ENCODE measurements at regions not wholly inside any gene's neighbourhood (a gene's known extent, or its start where the extent isn't known, plus 50 kb on each side); places are given as distances from the start of the nearest gene placed in this dataset.

GRCh38 chr5:133825631-133826289 lies 142.7 kb downstream of the C5orf15 start:
- peak in 1 of 2 donors; percentile 73 for DNase-seq (ENCODE audit: low read depth in 1 of 2, low spot score in 1 of 2)
- H3K36me3 ChIP-seq, result no peaks in the 10 kb centered on the region
- H3K27ac ChIP-seq, result peak overlapping the region; percentile 18
- TF ChIP-seq CTCF (IDR thresholded peaks at IDR 0.05; ENCODE audit: low read depth, low read length), result no peak
- H3K4me1 ChIP-seq (ENCODE audit: low read depth), result peaks cover 28% of the 10 kb centered on the region
- no peak overlapping the region for H3K4me3 ChIP-seq
- no peaks in the 10 kb centered on the region for H3K9me3 ChIP-seq (ENCODE audit: low read depth)
- H3K27me3 ChIP-seq, result no peaks in the 10 kb centered on the region

- no peak for DNase-seq (ENCODE audit: low read depth in 1 of 2, low spot score in 1 of 2)
- H3K27ac ChIP-seq, result no peak overlapping the region
- H3K4me3 ChIP-seq, result no peak overlapping the region
- no peak for TF ChIP-seq CTCF (IDR thresholded peaks at IDR 0.05; ENCODE audit: low read depth, low read length)
- H3K9me3 ChIP-seq (ENCODE audit: low read depth), result no peaks in the 10 kb centered on the region
- no peaks in the 10 kb centered on the region for H3K27me3 ChIP-seq
- peaks cover 38% of the 10 kb centered on the region for H3K4me1 ChIP-seq (ENCODE audit: low read depth)
- no peaks in the 10 kb centered on the region for H3K36me3 ChIP-seq
Measured at GRCh38 chr5:133824661-133825254, 143.7 kb downstream of the C5orf15 start.

- Histone ChIP-seq H3K27me3 (no peaks in the 10 kb centered on the region), H3K4me3 (no peak overlapping the region), H3K9me3 (ENCODE audit: low read depth) (no peaks in the 10 kb centered on the region), H3K36me3 (no peaks in the 10 kb centered on the region), H3K4me1 (ENCODE audit: low read depth) (peaks cover 48% of the 10 kb centered on the region), H3K27ac (no peak overlapping the region)
- TF ChIP-seq CTCF (IDR thresholded peaks at IDR 0.05; ENCODE audit: low read depth, low read length), result no peak
- no peak for DNase-seq (ENCODE audit: low read depth in 1 of 2, low spot score in 1 of 2)
Measured at GRCh38 chr5:133821889-133822288, 146.5 kb downstream of the C5orf15 start.

GRCh38 chr5:133821311-133821741 lies 147.1 kb downstream of the C5orf15 start:
- no peak for TF ChIP-seq CTCF (IDR thresholded peaks at IDR 0.05; ENCODE audit: low read depth, low read length)
- Histone ChIP-seq H3K4me3 (no peak overlapping the region), H3K27ac (no peak overlapping the region), H3K9me3 (ENCODE audit: low read depth) (no peaks in the 10 kb centered on the region), H3K4me1 (ENCODE audit: low read depth) (peaks cover 48% of the 10 kb centered on the region), H3K27me3 (no peaks in the 10 kb centered on the region), H3K36me3 (no peaks in the 10 kb centered on the region)
- no peak for DNase-seq (ENCODE audit: low read depth in 1 of 2, low spot score in 1 of 2)

GRCh38 chr5:133820507-133820906 lies 147.9 kb downstream of the C5orf15 start:
- Histone ChIP-seq H3K4me3 (no peak overlapping the region), H3K9me3 (ENCODE audit: low read depth) (no peaks in the 10 kb centered on the region), H3K27ac (peak overlapping the region; percentile 63), H3K4me1 (ENCODE audit: low read depth) (peaks cover 40% of the 10 kb centered on the region), H3K36me3 (no peaks in the 10 kb centered on the region), H3K27me3 (no peaks in the 10 kb centered on the region)
- TF ChIP-seq CTCF (IDR thresholded peaks at IDR 0.05; ENCODE audit: low read depth, low read length), result no peak
- peak in 1 of 2 donors; percentile 73 for DNase-seq (ENCODE audit: low read depth in 1 of 2, low spot score in 1 of 2)
